Vagina (tissue), 2 donors: ENCODE measurements at regions not wholly inside any gene's neighbourhood (a gene's known extent, or its start where the extent isn't known, plus 50 kb on each side); places are given as distances from the start of the nearest gene placed in this dataset.

ENCODE experiments used
- DNase-seq, 2 donors: peaks; one replicate each; pipeline ENCODE4 v3.0.0-alpha.2; 2017; ENCODE audit errors: extremely low spot score in 2 of 2
- H3K27ac ChIP-seq: fragments of 200-600 bp; sonication (generic); one replicate; pipeline ENCODE4 v1.5.1; 2019
- H3K27me3 ChIP-seq: fragments of 200-600 bp; sonication (generic); one replicate; pipeline ENCODE4 v1.5.1; 2019
- H3K36me3 ChIP-seq, 2 donors: fragments of 200-600 bp; sonication (generic); one replicate each; pipeline ENCODE4 v1.5.1; 2017 to 2019
- H3K4me1 ChIP-seq: fragments of 200-600 bp; sonication (generic); one replicate; pipeline ENCODE4 v1.5.1; 2019
- H3K4me3 ChIP-seq, 2 donors: fragments of 200-600 bp; sonication (generic); 1 replicate in 1 of 2; 2 replicates in 1 of 2; pipeline ENCODE4 v1.5.1; 2016 to 2019
- H3K9me3 ChIP-seq: fragments of 200-600 bp; sonication (generic); one replicate; pipeline ENCODE4 v1.5.1; 2019
- CTCF ChIP-seq, 3 experiments: fragments of 450-650 bp in 2 of 3; fragments of 200-600 bp in 1 of 3; sonication (generic) in 1 of 3; IDR thresholded peaks; one replicate each; pipeline ENCODE4 v1.5.1; 2017 to 2019; ENCODE audit warnings: antibody characterized with exemption in 3 of 3, mild to moderate bottlenecking in 2 of 3, moderate library complexity in 2 of 3
- POLR2A ChIP-seq, 2 donors: fragments of 450-650 bp; IDR thresholded peaks; one replicate each; pipeline ENCODE4 v1.6.1; 2017; ENCODE audit warnings: antibody characterized with exemption in 2 of 2, mild to moderate bottlenecking in 2 of 2, moderate library complexity in 2 of 2
- POLR2AphosphoS5 ChIP-seq, 2 donors: sonication (generic); formaldehyde crosslinking; IDR thresholded peaks; one replicate each; pipeline ENCODE4 v1.9.0; 2017; ENCODE audit warnings: antibody characterized with exemption in 2 of 2, mild to moderate bottlenecking in 2 of 2, low read depth in 1 of 2; ENCODE audit not compliant: insufficient read depth in 1 of 2
- intact Hi-C: fragments of 100-400 bp; cut with DNase I; formaldehyde crosslinking; loops from one replicate; pipeline ENCODE4 v1.15.1; 2023

GRCh38 chr14:51445001-51445390 lies 204.9 kb downstream of the TMX1 start:
- H3K36me3 ChIP-seq, result no peaks in the 10 kb centered on the region
- H3K9me3 ChIP-seq, result no peaks in the 10 kb centered on the region
- TF ChIP-seq POLR2AphosphoS5 (IDR thresholded peaks at IDR 0.05; ENCODE audit: insufficient read depth in 1 of 2, low read depth in 1 of 2) (no peak), CTCF (IDR thresholded peaks at IDR 0.05) (no peak), POLR2A (IDR thresholded peaks at IDR 0.05) (no peak)
- DNase-seq, result no peak
- no peak overlapping the region for H3K27ac ChIP-seq
- H3K27me3 ChIP-seq, result no peaks in the 10 kb centered on the region
- H3K4me1 ChIP-seq, result peaks cover 25% of the 10 kb centered on the region
- no peak overlapping the region for H3K4me3 ChIP-seq
- intact Hi-C loops, result no loop called here

GRCh38 chr14:51446771-51447170 lies 204.9 kb upstream of the FRMD6 start:
- intact Hi-C loops, result no loop called here
- no peak overlapping the region for H3K27ac ChIP-seq
- DNase-seq, result no peak
- TF ChIP-seq POLR2AphosphoS5 (IDR thresholded peaks at IDR 0.05; ENCODE audit: insufficient read depth in 1 of 2, low read depth in 1 of 2), result no peak
- TF ChIP-seq CTCF (IDR thresholded peaks at IDR 0.05), result no peak
- TF ChIP-seq POLR2A (IDR thresholded peaks at IDR 0.05), result no peak
- no peaks in the 10 kb centered on the region for H3K27me3 ChIP-seq
- no peaks in the 10 kb centered on the region for H3K9me3 ChIP-seq
- no peak overlapping the region for H3K4me3 ChIP-seq
- no peaks in the 10 kb centered on the region for H3K36me3 ChIP-seq
- peaks cover 25% of the 10 kb centered on the region for H3K4me1 ChIP-seq

GRCh38 chr14:51447411-51447810 lies 204.3 kb upstream of the FRMD6 start:
- H3K36me3 ChIP-seq, result no peaks in the 10 kb centered on the region
- H3K9me3 ChIP-seq, result no peaks in the 10 kb centered on the region
- H3K4me3 ChIP-seq, result no peak overlapping the region
- no peak overlapping the region for H3K27ac ChIP-seq
- no peak for TF ChIP-seq POLR2A (IDR thresholded peaks at IDR 0.05)
- TF ChIP-seq POLR2AphosphoS5 (IDR thresholded peaks at IDR 0.05; ENCODE audit: insufficient read depth in 1 of 2, low read depth in 1 of 2), result no peak
- TF ChIP-seq CTCF (IDR thresholded peaks at IDR 0.05), result no peak
- H3K4me1 ChIP-seq, result peaks cover 25% of the 10 kb centered on the region
- no peak for DNase-seq
- intact Hi-C loops, result no loop called here
- no peaks in the 10 kb centered on the region for H3K27me3 ChIP-seq

GRCh38 chr14:51448831-51449670 lies 202.7 kb upstream of the FRMD6 start:
- intact Hi-C loops, result no loop called here
- H3K27me3 ChIP-seq, result no peaks in the 10 kb centered on the region
- H3K4me3 ChIP-seq, result no peak overlapping the region
- peaks cover 12% of the 10 kb centered on the region for H3K4me1 ChIP-seq
- no peak for DNase-seq
- H3K9me3 ChIP-seq, result no peaks in the 10 kb centered on the region
- TF ChIP-seq POLR2A (IDR thresholded peaks at IDR 0.05), result no peak
- no peak for TF ChIP-seq POLR2AphosphoS5 (IDR thresholded peaks at IDR 0.05; ENCODE audit: insufficient read depth in 1 of 2, low read depth in 1 of 2)
- no peak for TF ChIP-seq CTCF (IDR thresholded peaks at IDR 0.05)
- H3K36me3 ChIP-seq, result no peaks in the 10 kb centered on the region
- no peak overlapping the region for H3K27ac ChIP-seq

- intact Hi-C loops, result no loop called here
- no peaks in the 10 kb centered on the region for H3K27me3 ChIP-seq
- DNase-seq, result no peak
- no peaks in the 10 kb centered on the region for H3K9me3 ChIP-seq
- no peaks in the 10 kb centered on the region for H3K36me3 ChIP-seq
- H3K4me1 ChIP-seq, result peaks cover 18% of the 10 kb centered on the region
- H3K4me3 ChIP-seq, result no peak overlapping the region
- TF ChIP-seq POLR2AphosphoS5 (IDR thresholded peaks at IDR 0.05; ENCODE audit: insufficient read depth in 1 of 2, low read depth in 1 of 2), result no peak
- TF ChIP-seq POLR2A (IDR thresholded peaks at IDR 0.05), result no peak
- TF ChIP-seq CTCF (IDR thresholded peaks at IDR 0.05), result no peak
- H3K27ac ChIP-seq, result no peak overlapping the region
Observed at GRCh38 chr14:51449681-51450080, 202.0 kb upstream of the FRMD6 start.
